ENCODE measurements at regions not wholly inside any gene's neighbourhood (a gene's known extent, or its start where the extent isn't known, plus 50 kb on each side); places are given as distances from the start of the nearest gene placed in this dataset.

DNA sequence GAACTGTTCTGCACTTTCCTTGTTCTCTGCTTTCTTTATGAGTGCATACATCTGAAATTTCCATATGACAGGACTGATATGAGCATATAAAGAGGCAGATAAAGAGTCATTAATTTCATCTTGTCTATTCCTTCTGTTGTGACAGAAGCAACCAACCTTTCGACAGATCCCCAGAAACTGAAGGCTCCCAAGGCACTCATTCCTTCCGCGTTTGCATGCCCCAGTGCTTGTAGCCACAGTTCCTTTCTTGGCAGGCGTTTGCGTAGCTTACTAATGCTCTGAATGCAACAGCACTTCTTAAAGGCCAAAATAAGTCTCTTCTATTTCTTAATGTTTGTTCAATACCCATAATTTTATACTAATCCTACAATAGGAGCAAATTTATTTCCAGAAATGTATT is 94.0 kb upstream of the TBL1X start:
- no peaks in the 10 kb centered on the region for H3K4me1 Mint-ChIP-seq (ENCODE audit: low read depth, unreplicated experiment)
- H3K36me3 Mint-ChIP-seq (ENCODE audit: insufficient read depth, unreplicated experiment): no peaks in the 10 kb centered on the region
- intact Hi-C loops (cut with micrococcal nuclease; ENCODE audit: unreplicated experiment): no loop called here
- no peak for DNase-seq
- H3K4me3 Mint-ChIP-seq (ENCODE audit: low read depth, unreplicated experiment): no peak overlapping the region
- no TSS peak for BruUV-seq (replicated peaks)
- CTCF ChIA-PET: no interaction called here
- no peak overlapping the region for H3K27ac Mint-ChIP-seq (ENCODE audit: unreplicated experiment)
- no peaks in the 10 kb centered on the region for H3K9me3 Mint-ChIP-seq (ENCODE audit: low read depth, unreplicated experiment)
- TF ChIP-seq, protein P1, sequence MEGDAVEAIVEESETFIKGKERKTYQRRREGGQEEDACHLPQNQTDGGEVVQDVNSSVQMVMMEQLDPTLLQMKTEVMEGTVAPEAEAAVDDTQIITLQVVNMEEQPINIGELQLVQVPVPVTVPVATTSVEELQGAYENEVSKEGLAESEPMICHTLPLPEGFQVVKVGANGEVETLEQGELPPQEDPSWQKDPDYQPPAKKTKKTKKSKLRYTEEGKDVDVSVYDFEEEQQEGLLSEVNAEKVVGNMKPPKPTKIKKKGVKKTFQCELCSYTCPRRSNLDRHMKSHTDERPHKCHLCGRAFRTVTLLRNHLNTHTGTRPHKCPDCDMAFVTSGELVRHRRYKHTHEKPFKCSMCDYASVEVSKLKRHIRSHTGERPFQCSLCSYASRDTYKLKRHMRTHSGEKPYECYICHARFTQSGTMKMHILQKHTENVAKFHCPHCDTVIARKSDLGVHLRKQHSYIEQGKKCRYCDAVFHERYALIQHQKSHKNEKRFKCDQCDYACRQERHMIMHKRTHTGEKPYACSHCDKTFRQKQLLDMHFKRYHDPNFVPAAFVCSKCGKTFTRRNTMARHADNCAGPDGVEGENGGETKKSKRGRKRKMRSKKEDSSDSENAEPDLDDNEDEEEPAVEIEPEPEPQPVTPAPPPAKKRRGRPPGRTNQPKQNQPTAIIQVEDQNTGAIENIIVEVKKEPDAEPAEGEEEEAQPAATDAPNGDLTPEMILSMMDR (IDR thresholded peaks at IDR 0.05; ENCODE audit: unreplicated experiment): no peak
- H3K27me3 Mint-ChIP-seq (ENCODE audit: unreplicated experiment): peaks cover 43% of the 10 kb centered on the region

DNA sequence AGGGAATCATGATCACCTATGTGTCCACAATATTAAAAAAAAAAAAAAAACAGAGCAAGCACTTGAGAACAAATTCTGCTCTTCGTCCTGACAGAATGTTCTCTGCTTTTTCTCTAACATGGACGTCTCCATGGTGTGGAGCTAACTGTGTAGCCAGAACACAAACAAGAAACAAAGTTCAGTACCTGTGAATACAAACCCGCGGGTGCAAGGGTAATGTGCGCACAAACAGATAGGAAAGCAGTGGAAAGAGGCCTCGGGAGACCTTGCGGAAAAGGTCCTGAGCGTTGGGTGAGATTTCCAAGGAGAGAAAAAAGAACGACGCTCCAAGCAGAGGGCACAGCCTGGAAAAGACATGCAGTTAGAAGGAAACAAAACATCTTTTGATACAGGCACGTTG is 92.0 kb upstream of the TBL1X start:
- no peaks in the 10 kb centered on the region for H3K36me3 Mint-ChIP-seq (ENCODE audit: insufficient read depth, unreplicated experiment)
- no TSS peak for BruUV-seq (replicated peaks)

DNA sequence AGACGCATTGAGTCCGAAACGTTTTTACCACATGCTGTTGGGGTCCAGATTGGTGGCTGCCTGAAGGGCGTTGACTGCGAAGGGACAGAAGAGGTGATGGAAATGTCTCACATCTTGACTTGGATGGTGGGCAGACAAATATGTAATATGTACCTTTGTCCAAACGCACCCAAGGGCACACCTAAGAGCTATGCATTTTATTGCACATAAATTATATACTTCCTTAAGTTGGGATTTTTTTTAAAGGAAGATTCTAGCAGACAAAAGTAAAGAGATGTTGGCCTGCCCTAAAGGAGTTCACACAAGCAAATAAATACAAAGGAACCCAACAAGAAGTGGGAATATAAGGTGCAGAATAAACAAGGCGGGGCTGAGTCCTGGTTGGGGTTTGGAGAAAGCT is 91.1 kb upstream of the TBL1X start:
- Mint-ChIP-seq H3K27me3 (ENCODE audit: unreplicated experiment) (peaks cover 34% of the 10 kb centered on the region), H3K36me3 (ENCODE audit: insufficient read depth, unreplicated experiment) (no peaks in the 10 kb centered on the region), H3K4me1 (ENCODE audit: low read depth, unreplicated experiment) (peaks cover 2% of the 10 kb centered on the region), H3K9me3 (ENCODE audit: low read depth, unreplicated experiment) (no peaks in the 10 kb centered on the region), H3K4me3 (ENCODE audit: low read depth, unreplicated experiment) (no peak overlapping the region), H3K27ac (ENCODE audit: unreplicated experiment) (no peak overlapping the region)
- no peak for DNase-seq
- CTCF ChIA-PET: no interaction called here
- intact Hi-C loops (cut with micrococcal nuclease; ENCODE audit: unreplicated experiment): no loop called here
- TF ChIP-seq, protein P1 (IDR thresholded peaks at IDR 0.05; ENCODE audit: unreplicated experiment): no peak
- no TSS peak for BruUV-seq (replicated peaks)

More for the DNA sequence above, 92.0 kb upstream of the TBL1X start:
- CTCF ChIA-PET: interaction anchor here (0.7 kb wide), 1 partner anchor 253 kb away, joined by 3 read pairs; no protein-coding TSS in a partner anchor
- intact Hi-C loops (cut with micrococcal nuclease; ENCODE audit: unreplicated experiment): no loop called here
- DNase-seq: no peak
- TF ChIP-seq, protein P1 (IDR thresholded peaks at IDR 0.05; ENCODE audit: unreplicated experiment): no peak
- Mint-ChIP-seq H3K4me1 (ENCODE audit: low read depth, unreplicated experiment) (no peaks in the 10 kb centered on the region), H3K27ac (ENCODE audit: unreplicated experiment) (no peak overlapping the region), H3K4me3 (ENCODE audit: low read depth, unreplicated experiment) (no peak overlapping the region), H3K9me3 (ENCODE audit: low read depth, unreplicated experiment) (no peaks in the 10 kb centered on the region), H3K27me3 (ENCODE audit: unreplicated experiment) (peaks cover 43% of the 10 kb centered on the region)

DNA sequence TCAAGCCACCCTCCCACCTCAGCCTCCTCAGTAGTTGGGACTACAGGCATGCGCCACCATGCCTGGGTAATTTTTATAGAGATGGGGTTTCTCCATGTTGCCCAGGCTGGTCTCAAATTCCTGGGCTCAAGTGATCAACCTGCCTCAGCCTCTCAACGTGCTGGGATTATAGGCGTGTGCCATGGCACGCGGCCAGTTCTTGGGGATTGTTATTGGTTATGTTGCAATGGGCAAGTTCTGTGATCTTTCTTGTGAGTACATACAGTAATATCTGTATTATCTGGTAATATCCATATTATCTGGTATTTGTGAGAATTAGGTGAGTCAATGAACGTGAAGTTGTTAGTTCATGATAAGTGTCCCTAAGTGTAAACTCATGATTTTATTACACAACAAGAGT is 90.3 kb upstream of the TBL1X start:
- no peaks in the 10 kb centered on the region for H3K36me3 Mint-ChIP-seq (ENCODE audit: insufficient read depth, unreplicated experiment)
- peaks cover 10% of the 10 kb centered on the region for H3K4me1 Mint-ChIP-seq (ENCODE audit: low read depth, unreplicated experiment)
- peak; percentile 63 for DNase-seq
- CTCF ChIA-PET: no interaction called here
- H3K4me3 Mint-ChIP-seq (ENCODE audit: low read depth, unreplicated experiment): no peak overlapping the region
- peaks cover 27% of the 10 kb centered on the region for H3K27me3 Mint-ChIP-seq (ENCODE audit: unreplicated experiment)
- no TSS peak for BruUV-seq (replicated peaks)
- no peak overlapping the region for H3K27ac Mint-ChIP-seq (ENCODE audit: unreplicated experiment)
- TF ChIP-seq, protein P1 (IDR thresholded peaks at IDR 0.05; ENCODE audit: unreplicated experiment): no peak
- no peaks in the 10 kb centered on the region for H3K9me3 Mint-ChIP-seq (ENCODE audit: low read depth, unreplicated experiment)
- intact Hi-C loops (cut with micrococcal nuclease; ENCODE audit: unreplicated experiment): no loop called here
